Breast epithelium (tissue), 3 donors: ENCODE measurements at regions not wholly inside any gene's neighbourhood (a gene's known extent, or its start where the extent isn't known, plus 50 kb on each side); places are given as distances from the start of the nearest gene placed in this dataset.

Source experiments
- CTCF ChIP-seq, 3 donors: fragments of 450-650 bp; IDR thresholded peaks; one replicate each; pipeline ENCODE4 v1.5.1; 2016 to 2017; ENCODE audit warnings: antibody characterized with exemption in 3 of 3, mild to moderate bottlenecking in 3 of 3, moderate library complexity in 3 of 3
- POLR2A ChIP-seq: fragments of 450-650 bp; IDR thresholded peaks from one replicate; pipeline ENCODE4 v1.6.1; 2016; ENCODE audit warnings: antibody characterized with exemption, mild to moderate bottlenecking, moderate library complexity
- POLR2AphosphoS5 ChIP-seq, 3 donors: sonication (generic); formaldehyde crosslinking; IDR thresholded peaks; one replicate each; pipeline ENCODE4 v1.6.1; 2017; ENCODE audit warnings: antibody characterized with exemption in 3 of 3

- TF ChIP-seq CTCF (IDR thresholded peaks at IDR 0.05), result no peak
- no peak for TF ChIP-seq POLR2AphosphoS5 (IDR thresholded peaks at IDR 0.05)
- no peak for TF ChIP-seq POLR2A
These were observed 103.1 kb upstream of the ISL1 start for GRCh38 chr5:51279983-51280706.
